Pancreas (tissue), 10 donors: ENCODE measurements at regions not wholly inside any gene's neighbourhood (a gene's known extent, or its start where the extent isn't known, plus 50 kb on each side); places are given as distances from the start of the nearest gene placed in this dataset.
A peak's percentile ranks its signal among the peaks of the same experiment; 100 is the strongest.
"Not testable (repeated sequence)": the region's sequence is repeated elsewhere in the genome, so short reads cannot be mapped to it uniquely, and the experiment has no call there.

ENCODE experiments used
- ATAC-seq, 4 donors: fragments of 200-7000 bp; cut with Tn5 transposase; one replicate each; pipeline versions ENCODE4 v1.8.0 to v1.9.1; 2020; ENCODE audit warnings: mild to moderate bottlenecking in 4 of 4, moderate library complexity in 4 of 4
- DNase-seq, 6 donors: peaks; one replicate each; pipeline ENCODE4 v3.0.0-alpha.2; 2020
- FAIRE-seq: peaks from 2 replicates; lab custom pipeline; 2012; peaks lifted over from hg19 to GRCh38; lab: Jason Lieb, UNC
- H3K27ac ChIP-seq, 4 donors: fragments of 200-600 bp; sonication (generic); 1 replicate in 3 of 4; 2 replicates in 1 of 4; pipeline versions ENCODE4 v1.5.0 to v1.8.0; 2020
- H3K27me3 ChIP-seq, 4 donors: fragments of 200-600 bp; one replicate each; pipeline ENCODE4 v1.8.0; 2021
- H3K36me3 ChIP-seq, 3 donors: fragments of 200-600 bp; sonication (generic) in 1 of 3; one replicate each; pipeline versions ENCODE4 v1.5.0 to v1.8.0; 2020 to 2021
- H3K4me1 ChIP-seq, 3 donors: fragments of 200-600 bp; one replicate each; pipeline ENCODE4 v1.8.0; 2021
- H3K4me3 ChIP-seq, 4 donors: fragments of 200-600 bp; sonication (generic) in 2 of 4; one replicate each; pipeline versions ENCODE4 v1.5.0 to v1.8.0; 2020 to 2021
- H3K9me3 ChIP-seq, 4 donors: fragments of 200-600 bp; one replicate each; pipeline ENCODE4 v1.8.0; 2021
- WGBS, 2 donors: extraction: QIAGEN DNeasy Blood & Tissue Kit; methylation state at CpG; one replicate each; pipeline ENCODE4 v1.1.7; 2013; 5-methylcytosine and 5-hydroxymethylcytosine counted together
- intact Hi-C, 3 donors: fragments of 100-400 bp; cut with DNase I; formaldehyde crosslinking; loops; one replicate each; pipeline versions ENCODE4 v1.11.1 to v1.14.2; 2022
- TF ChIP-seq, protein P1 (sequence below), 4 donors: fragments of 200-600 bp; sonication (generic) in 3 of 4; IDR thresholded peaks; one replicate each; pipeline versions ENCODE4 v1.5.0 to v1.8.0; 2021; ENCODE audit warnings: antibody characterized with exemption in 4 of 4
- donor health status: healthy with polysubstance abuse.
- donor health status: DM: no; HTN: no; CAD: no; lungs with moderate emphysema.
- donor health status: DM: no; HTN: no; CAD: no.
- donor health status: control.
- donor health status: control.
- donor health status: Bipolar disorder and iron deficiency.
- donor health status: DM: yes; HTN: yes; CAD: no.
- donor health status: DM: no; HTN: no; CAD: no.
- donor health status: DM: no; HTN: no; CAD: no.
- donor health status: DM: yes; HTN: yes; CAD: no.

- ATAC-seq = peak in 1 of 4 donors; percentile 16
- FAIRE-seq = no peak
- Histone ChIP-seq H3K36me3 (no peaks in the 10 kb centered on the region), H3K27ac (no peak overlapping the region), H3K4me3 (no peak overlapping the region), H3K9me3 (no peaks in the 10 kb centered on the region), H3K27me3 (no peaks in the 10 kb centered on the region), H3K4me1 (no peaks in the 10 kb centered on the region)
- WGBS, 2 donors = 86 to 90% methylated on average over 3 of the region's 3 CpGs
- intact Hi-C loops = no loop called here
- TF ChIP-seq, protein P1, sequence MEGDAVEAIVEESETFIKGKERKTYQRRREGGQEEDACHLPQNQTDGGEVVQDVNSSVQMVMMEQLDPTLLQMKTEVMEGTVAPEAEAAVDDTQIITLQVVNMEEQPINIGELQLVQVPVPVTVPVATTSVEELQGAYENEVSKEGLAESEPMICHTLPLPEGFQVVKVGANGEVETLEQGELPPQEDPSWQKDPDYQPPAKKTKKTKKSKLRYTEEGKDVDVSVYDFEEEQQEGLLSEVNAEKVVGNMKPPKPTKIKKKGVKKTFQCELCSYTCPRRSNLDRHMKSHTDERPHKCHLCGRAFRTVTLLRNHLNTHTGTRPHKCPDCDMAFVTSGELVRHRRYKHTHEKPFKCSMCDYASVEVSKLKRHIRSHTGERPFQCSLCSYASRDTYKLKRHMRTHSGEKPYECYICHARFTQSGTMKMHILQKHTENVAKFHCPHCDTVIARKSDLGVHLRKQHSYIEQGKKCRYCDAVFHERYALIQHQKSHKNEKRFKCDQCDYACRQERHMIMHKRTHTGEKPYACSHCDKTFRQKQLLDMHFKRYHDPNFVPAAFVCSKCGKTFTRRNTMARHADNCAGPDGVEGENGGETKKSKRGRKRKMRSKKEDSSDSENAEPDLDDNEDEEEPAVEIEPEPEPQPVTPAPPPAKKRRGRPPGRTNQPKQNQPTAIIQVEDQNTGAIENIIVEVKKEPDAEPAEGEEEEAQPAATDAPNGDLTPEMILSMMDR (IDR thresholded peaks at IDR 0.05) = no peak
- DNase-seq = no peak
Observed at GRCh38 chr1:113307771-113308445, 82.4 kb upstream of the MAGI3 start.

DNA sequence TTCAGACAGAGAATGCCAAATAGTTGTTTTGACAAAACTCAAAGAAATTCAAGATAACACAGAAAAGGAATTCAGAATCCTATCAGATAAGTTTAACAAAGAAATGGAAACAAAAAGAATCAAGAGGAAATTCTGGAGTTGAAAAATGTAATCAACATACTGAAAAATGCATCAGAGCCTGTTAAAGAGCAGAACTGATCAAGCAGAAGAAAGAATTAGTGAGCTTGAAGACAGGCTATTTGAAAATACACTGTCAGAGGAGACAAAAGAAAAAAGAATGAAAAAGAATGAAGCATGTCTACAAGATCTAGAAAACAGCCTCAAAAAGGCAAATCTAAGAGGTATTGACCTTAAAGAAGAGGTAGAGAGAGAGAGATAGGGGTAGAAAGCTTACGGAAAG lies 77.7 kb upstream of the MAGI3 start:
- H3K4me1 ChIP-seq, H3K27ac ChIP-seq, H3K9me3 ChIP-seq, H3K27me3 ChIP-seq, intact Hi-C loops, H3K4me3 ChIP-seq, ATAC-seq, DNase-seq, FAIRE-seq, H3K36me3 ChIP-seq: not testable (repeated sequence)
- WGBS, 2 donors = 96 to 97% methylated on average over 1 of the region's 1 CpG

DNA sequence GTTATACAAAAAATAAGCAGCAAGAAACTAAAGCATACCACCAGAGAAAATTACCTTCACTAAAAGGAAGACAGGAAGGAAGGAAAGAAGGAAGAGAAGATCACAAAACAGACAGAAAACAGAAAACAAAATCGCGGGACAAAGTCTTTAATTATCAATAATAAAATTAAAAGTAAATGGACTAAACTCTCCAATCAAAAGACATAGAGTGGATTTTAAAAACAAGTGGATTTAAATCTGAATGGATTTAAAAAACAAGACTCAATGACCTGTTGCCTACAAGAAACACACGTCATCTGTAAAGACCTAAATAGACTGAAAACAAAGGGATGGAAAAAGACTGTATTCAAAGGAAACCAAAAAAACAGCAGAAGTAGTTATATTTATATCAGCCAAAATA lies 75.7 kb upstream of the MAGI3 start:
- intact Hi-C loops = no loop called here
- whole genome bisulfite sequencing, 2 donors = 95 to 96% methylated on average over 3 of the region's 3 CpGs
- ATAC-seq (no peak), DNase-seq (no peak), FAIRE-seq (no peak)
- Histone ChIP-seq H3K4me1 (no peaks in the 10 kb centered on the region), H3K9me3 (no peaks in the 10 kb centered on the region), H3K4me3 (no peak overlapping the region), H3K36me3 (no peaks in the 10 kb centered on the region), H3K27me3 (no peaks in the 10 kb centered on the region), H3K27ac (no peak overlapping the region)
- TF ChIP-seq, protein P1 (IDR thresholded peaks at IDR 0.05) = no peak

- peak in 3 of 4 donors; percentile 71 to 74 (median 73) for ATAC-seq
Observed at GRCh38 chr1:113320272-113320671, 70.0 kb upstream of the MAGI3 start.

DNA sequence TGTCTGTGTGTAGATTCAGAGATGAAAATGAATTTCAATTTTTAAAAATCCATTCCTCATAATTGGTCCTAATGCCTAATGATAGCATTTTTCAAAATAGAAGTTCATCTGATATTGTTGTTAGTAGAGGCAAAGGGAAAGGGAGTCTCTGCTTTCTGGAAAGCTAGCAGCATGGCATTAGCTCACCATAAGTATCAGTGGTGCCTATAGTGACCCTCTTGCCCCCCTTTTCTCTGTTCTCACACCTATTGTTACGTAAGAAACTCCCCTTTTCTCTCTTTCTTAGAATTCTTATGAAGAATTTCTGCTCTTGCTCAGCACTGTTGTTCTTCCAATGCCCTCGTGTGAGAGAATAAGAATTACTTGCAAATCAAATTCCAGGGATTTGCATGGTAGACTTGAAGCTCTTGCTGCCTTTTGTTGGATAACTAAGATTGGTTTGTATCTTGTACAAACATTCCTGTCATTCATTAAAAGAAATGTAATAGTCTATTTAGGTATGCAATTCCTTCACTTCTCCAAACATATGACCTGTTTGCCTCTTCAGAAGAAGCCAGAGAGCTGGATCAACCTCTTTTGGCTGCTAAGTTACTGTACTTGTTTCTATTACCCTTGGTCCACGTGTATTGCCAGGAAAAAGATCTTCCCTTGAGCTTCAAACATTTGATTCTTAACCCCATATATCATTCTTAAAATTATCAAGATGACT lies 69.2 kb upstream of the MAGI3 start:
- intact Hi-C loops = no loop called here

More at GRCh38 chr1:113320272-113320671, 70.0 kb upstream of the MAGI3 start:
- peak; percentile 13 for FAIRE-seq
- TF ChIP-seq, protein P1 (IDR thresholded peaks at IDR 0.05) = no peak
- no peaks in the 10 kb centered on the region for H3K36me3 ChIP-seq
- no peak overlapping the region for H3K4me3 ChIP-seq
- peaks cover 8 to 13% (median 11%) of the 10 kb centered on the region in 3 donors for H3K4me1 ChIP-seq
- no peaks in the 10 kb centered on the region for H3K27me3 ChIP-seq
- no peak overlapping the region for H3K27ac ChIP-seq
- H3K9me3 ChIP-seq = no peaks in the 10 kb centered on the region
- DNase-seq = no peak
- intact Hi-C loops = no loop called here

More for the DNA sequence above, 69.2 kb upstream of the MAGI3 start:
- no peak for FAIRE-seq
- Histone ChIP-seq H3K27me3 (no peaks in the 10 kb centered on the region), H3K27ac (peak overlapping the region in 1 of 4 donors; percentile 37), H3K36me3 (no peaks in the 10 kb centered on the region), H3K9me3 (no peaks in the 10 kb centered on the region), H3K4me3 (no peak overlapping the region), H3K4me1 (peaks cover 8 to 13% (median 11%) of the 10 kb centered on the region in 3 donors)
- peak in 3 of 4 donors; percentile 41 to 69 (median 44) for ATAC-seq
- WGBS, 2 donors = 40 to 47% methylated on average over 3 of the region's 3 CpGs
- TF ChIP-seq, protein P1 (IDR thresholded peaks at IDR 0.05) = no peak
- DNase-seq = no peak
